ENCODE measurements at regions not wholly inside any gene's neighbourhood (a gene's known extent, or its start where the extent isn't known, plus 50 kb on each side); places are given as distances from the start of the nearest gene placed in this dataset.

GRCh38 chr10:37623506-37623905 is 233.9 kb downstream of the ZNF248 start:
- Histone ChIP-seq H3K9me3 (no peaks in the 10 kb centered on the region), H3K4me1 (no peaks in the 10 kb centered on the region), H3K27me3 (ENCODE audit: insufficient read depth in 3 of 3, low read length in 2 of 3) (no peaks in the 10 kb centered on the region), H3K4me3 (no peak overlapping the region), H3K36me3 (ENCODE audit: insufficient read depth in 1 of 2, low read depth in 1 of 2) (no peaks in the 10 kb centered on the region), H3K27ac (no peak overlapping the region)
- TF ChIP-seq, protein P1, sequence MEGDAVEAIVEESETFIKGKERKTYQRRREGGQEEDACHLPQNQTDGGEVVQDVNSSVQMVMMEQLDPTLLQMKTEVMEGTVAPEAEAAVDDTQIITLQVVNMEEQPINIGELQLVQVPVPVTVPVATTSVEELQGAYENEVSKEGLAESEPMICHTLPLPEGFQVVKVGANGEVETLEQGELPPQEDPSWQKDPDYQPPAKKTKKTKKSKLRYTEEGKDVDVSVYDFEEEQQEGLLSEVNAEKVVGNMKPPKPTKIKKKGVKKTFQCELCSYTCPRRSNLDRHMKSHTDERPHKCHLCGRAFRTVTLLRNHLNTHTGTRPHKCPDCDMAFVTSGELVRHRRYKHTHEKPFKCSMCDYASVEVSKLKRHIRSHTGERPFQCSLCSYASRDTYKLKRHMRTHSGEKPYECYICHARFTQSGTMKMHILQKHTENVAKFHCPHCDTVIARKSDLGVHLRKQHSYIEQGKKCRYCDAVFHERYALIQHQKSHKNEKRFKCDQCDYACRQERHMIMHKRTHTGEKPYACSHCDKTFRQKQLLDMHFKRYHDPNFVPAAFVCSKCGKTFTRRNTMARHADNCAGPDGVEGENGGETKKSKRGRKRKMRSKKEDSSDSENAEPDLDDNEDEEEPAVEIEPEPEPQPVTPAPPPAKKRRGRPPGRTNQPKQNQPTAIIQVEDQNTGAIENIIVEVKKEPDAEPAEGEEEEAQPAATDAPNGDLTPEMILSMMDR (IDR thresholded peaks at IDR 0.05), result no peak
- ATAC-seq (no peak), DNase-seq (no peak)
- WGBS, 3 donors, result 74 to 78% (median 78%) methylated on average over 5 of the region's 5 CpGs
- intact Hi-C loops (cut with DNase I), result no loop called here

GRCh38 chr10:37619336-37619735 is 238.1 kb downstream of the ZNF248 start:
- Histone ChIP-seq H3K36me3 (ENCODE audit: insufficient read depth in 1 of 2, low read depth in 1 of 2) (no peaks in the 10 kb centered on the region), H3K4me1 (no peaks in the 10 kb centered on the region), H3K27ac (no peak overlapping the region), H3K27me3 (ENCODE audit: insufficient read depth in 3 of 3, low read length in 2 of 3) (no peaks in the 10 kb centered on the region), H3K9me3 (no peaks in the 10 kb centered on the region), H3K4me3 (no peak overlapping the region)
- TF ChIP-seq, protein P1 (IDR thresholded peaks at IDR 0.05), result no peak
- ATAC-seq (peak in 1 of 4 donors; percentile 40), DNase-seq (peak in 1 of 2 donors; percentile 21)
- intact Hi-C loops (cut with DNase I), result no loop called here
- 23 to 48% (median 29%) methylated on average over 3 of the region's 3 CpGs for WGBS, 3 donors

DNA sequence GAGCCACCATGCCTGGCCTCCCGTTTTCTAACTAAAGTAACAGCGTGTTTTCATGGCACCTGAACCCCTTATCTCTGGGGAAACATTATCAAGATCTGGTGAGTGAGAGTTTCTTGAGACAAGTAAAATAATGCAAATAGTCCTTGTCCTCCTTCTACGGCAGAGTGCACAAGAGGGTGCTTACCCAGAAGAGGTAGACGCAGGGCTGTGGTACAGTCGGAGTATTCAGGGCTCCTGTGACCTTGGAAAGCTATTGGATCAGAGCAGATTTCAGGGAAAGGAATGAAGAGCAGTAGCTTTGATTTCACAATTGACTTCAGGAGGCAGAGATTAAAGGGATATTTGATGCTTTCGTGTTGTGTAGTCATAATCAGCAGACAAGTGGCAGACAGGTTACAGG is 269.1 kb downstream of the ZNF248 start:
- Histone ChIP-seq H3K27me3 (ENCODE audit: insufficient read depth in 3 of 3, low read length in 2 of 3) (no peaks in the 10 kb centered on the region), H3K4me1 (no peaks in the 10 kb centered on the region), H3K27ac (no peak overlapping the region), H3K9me3 (no peaks in the 10 kb centered on the region), H3K4me3 (no peak overlapping the region), H3K36me3 (ENCODE audit: insufficient read depth in 1 of 2, low read depth in 1 of 2) (no peaks in the 10 kb centered on the region)
- 68 to 74% (median 68%) methylated on average over 6 of the region's 6 CpGs for WGBS, 3 donors
- DNase-seq (no peak), ATAC-seq (no peak)
- intact Hi-C loops (cut with DNase I), result no loop called here
- TF ChIP-seq, protein P1 (IDR thresholded peaks at IDR 0.05), result no peak

DNA sequence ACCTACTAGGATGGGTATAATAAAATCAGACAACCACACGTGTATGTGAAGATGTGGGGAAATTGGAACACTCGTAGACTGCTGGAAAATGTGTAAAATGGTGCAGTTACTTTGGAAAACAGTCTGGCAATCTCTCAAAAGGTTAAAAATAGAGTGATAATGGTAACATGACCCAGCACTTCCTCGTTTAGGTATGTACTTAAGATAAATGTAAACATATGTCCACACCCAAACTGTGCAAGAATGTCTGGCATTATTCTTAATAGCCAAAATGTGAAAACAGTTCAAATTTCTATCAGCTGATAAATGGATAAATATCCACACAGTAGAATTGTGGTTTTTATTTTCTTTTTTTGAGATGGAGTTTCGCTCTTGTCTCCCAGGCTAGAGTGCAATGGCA is 272.8 kb downstream of the ZNF248 start:
- 24 to 38% (median 27%) methylated on average over 4 of the region's 4 CpGs for WGBS, 3 donors
- H3K36me3 ChIP-seq (ENCODE audit: insufficient read depth in 1 of 2, low read depth in 1 of 2), result no peaks in the 10 kb centered on the region
- no peak overlapping the region for H3K4me3 ChIP-seq
- no peak for DNase-seq
- H3K27ac ChIP-seq, result no peak overlapping the region
- ATAC-seq, result no peak
- no peaks in the 10 kb centered on the region for H3K9me3 ChIP-seq
- TF ChIP-seq, protein P1 (IDR thresholded peaks at IDR 0.05), result no peak
- H3K27me3 ChIP-seq (ENCODE audit: insufficient read depth in 3 of 3, low read length in 2 of 3), result peaks cover 0 to 2% (median 0%) of the 10 kb centered on the region in 3 donors
- intact Hi-C loops (cut with DNase I), result no loop called here
- no peaks in the 10 kb centered on the region for H3K4me1 ChIP-seq

DNA sequence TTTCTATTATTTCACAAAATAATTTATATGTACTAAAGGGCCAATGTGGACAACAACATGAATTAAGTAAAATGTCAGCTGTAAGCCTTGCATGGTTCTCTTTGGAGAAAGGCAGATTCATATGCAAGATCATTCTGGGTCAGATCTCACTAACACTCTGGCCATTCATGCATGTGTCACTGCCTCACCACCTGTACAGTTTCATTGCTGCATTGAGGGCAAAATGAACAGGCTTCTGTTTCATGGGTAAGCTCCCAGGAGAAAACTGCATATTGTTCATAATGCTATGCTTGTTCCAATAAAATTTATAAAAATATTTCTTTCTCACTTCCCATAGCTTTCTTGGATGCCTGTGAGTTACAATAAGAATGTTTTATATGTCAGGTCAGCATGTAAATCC is 275.2 kb downstream of the ZNF248 start:
- TF ChIP-seq, protein P1 (IDR thresholded peaks at IDR 0.05), result no peak
- H3K9me3 ChIP-seq, result no peaks in the 10 kb centered on the region
- no peaks in the 10 kb centered on the region for H3K36me3 ChIP-seq (ENCODE audit: insufficient read depth in 1 of 2, low read depth in 1 of 2)
- ATAC-seq (no peak), DNase-seq (no peak)
- no peak overlapping the region for H3K27ac ChIP-seq
- H3K4me1 ChIP-seq, result no peaks in the 10 kb centered on the region
- no peak overlapping the region for H3K4me3 ChIP-seq
- intact Hi-C loops (cut with DNase I), result no loop called here
- peaks cover 0 to 2% (median 0%) of the 10 kb centered on the region in 3 donors for H3K27me3 ChIP-seq (ENCODE audit: insufficient read depth in 3 of 3, low read length in 2 of 3)
